ENCODE measurements at regions not wholly inside any gene's neighbourhood (a gene's known extent, or its start where the extent isn't known, plus 50 kb on each side); places are given as distances from the start of the nearest gene placed in this dataset.
"Not testable (repeated sequence)": the region's sequence is repeated elsewhere in the genome, so short reads cannot be mapped to it uniquely, and the experiment has no call there.

DNA sequence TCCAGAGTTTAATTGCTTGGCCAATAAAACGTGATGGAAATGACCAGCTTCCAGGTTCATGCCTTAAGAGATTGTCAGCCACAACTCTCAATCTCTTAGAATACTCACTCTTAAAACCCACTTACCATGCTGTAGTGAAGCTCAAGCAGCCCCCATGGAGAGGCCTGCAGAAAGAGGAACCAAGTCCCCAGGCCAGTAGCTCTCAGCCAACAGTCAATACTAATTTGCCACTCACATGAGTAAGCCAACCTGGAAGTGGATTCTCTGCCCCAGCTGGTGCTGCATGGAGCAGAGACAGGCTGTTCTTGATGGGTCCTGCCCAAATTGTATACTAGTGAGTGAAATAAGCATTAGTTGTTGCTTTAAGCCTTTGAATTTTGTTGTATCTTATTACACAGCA lies 155.9 kb downstream of the OXSM start:
- no peak for DNase-seq (ENCODE audit: low spot score)

DNA sequence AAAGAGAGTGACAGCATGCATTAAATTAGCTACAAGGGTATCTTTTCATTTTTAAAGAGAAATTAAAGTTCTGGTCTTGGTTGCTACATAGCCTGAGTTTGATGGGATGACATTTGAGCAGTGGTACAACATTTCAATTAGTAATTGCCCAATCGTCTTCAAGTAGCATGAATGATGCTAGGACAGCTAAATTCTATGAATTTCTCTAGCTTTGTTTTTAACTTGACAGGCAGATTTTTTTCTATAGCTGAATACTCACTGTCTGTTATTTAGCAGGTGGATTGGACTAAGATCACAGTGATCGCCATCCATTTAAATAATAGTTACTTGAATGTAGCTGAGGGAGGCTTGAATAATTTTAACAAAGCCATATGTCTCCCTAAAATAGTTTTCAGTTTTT lies 162.2 kb downstream of the OXSM start:
- no peak for DNase-seq (ENCODE audit: low spot score)

- no peak for DNase-seq (ENCODE audit: low spot score)
These were observed 167.1 kb downstream of the OXSM start for GRCh38 chr3:25957026-25957425.

- DNase-seq (ENCODE audit: low spot score) = no peak
These were observed 170.9 kb downstream of the OXSM start for GRCh38 chr3:25960776-25961175.

- no peak for DNase-seq (ENCODE audit: low spot score)
These were observed 172.4 kb downstream of the OXSM start for GRCh38 chr3:25962255-25962654.

GRCh38 chr3:25964141-25964540 lies 174.3 kb downstream of the OXSM start:
- DNase-seq (ENCODE audit: low spot score) = no peak

DNA sequence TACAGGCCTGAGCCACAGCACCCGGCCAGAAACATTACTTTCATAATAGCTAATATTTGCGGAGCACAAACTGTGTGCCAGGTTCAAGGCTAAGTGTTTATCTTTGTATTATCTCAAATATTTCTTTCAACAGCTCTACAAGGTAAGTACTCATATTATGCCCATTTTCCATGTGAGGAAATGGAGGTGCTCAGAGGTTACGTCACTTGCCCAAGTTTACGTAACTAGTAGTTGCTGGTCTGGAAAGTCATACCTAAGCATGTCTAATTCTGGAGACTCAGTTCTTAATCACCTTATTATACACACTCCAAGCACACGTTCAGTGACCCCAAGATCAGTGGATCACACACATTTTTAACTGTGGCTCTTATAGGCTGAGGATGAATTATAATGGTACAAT lies 177.5 kb downstream of the OXSM start:
- no peak for DNase-seq (ENCODE audit: low spot score)

DNA sequence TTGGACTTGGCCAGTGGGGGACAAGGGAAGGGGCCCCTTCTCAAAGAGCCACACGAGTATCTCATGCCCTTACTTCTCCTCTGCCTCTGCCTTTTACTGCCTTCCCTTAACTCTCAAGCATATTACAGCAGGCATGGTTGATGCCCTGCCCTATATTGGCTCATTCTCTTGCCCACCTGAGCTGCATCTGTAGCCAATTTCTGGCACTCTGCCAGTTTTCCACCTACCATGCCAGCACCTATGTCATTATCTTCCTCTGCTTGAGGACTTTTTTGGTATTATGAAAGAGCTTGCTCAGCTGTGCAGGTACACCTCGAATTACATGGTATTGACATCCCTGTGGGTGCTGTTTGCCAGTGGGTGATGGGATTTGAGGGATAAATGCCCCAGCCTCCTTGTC lies 181.8 kb downstream of the OXSM start:
- DNase-seq (ENCODE audit: low spot score) = no peak

DNA sequence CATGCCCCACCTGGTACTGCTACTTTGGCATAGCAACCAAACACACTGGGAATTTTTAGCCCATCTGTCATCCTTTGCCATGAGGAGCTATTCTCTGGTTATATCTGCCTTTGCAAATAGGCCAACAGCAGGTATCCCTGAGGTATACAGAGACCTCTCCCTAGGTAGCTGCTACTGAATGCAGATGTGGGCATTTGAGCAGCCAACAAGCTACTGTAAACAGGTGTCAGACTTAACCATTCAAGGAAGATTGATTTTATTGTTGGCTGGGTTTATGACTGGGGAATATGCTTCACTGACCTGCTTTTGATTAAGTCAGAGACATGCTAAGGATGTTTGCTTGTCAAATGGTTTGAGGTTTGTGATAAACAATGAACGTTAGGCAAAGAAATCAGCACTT lies 183.2 kb downstream of the OXSM start:
- DNase-seq (ENCODE audit: low spot score) = no peak

- DNase-seq (ENCODE audit: low spot score) = no peak
These were observed 192.9 kb downstream of the OXSM start for GRCh38 chr3:25982756-25983155.

DNA sequence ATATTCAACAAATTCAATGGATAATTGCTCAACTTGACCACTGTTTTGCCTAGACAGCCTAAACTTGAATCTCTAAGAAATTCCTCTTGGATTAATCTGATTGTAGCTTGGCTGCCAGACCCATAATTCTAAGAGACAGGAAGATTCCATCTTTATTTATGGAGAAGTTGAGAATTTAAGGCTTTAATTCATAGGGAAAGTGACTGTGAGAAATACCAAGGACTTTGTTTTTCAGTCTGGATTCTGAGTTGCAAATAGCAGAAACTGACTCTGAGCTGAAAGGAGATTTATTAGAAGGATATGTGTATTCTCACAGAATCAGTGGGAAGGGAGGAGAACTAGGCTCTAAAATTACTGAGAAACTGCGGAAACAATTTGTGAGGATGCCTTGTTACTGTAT lies 195.7 kb downstream of the OXSM start:
- no peak for DNase-seq (ENCODE audit: low spot score)

- no peak for DNase-seq (ENCODE audit: low spot score)
These were observed 202.7 kb downstream of the OXSM start for GRCh38 chr3:25992606-25993005.

DNA sequence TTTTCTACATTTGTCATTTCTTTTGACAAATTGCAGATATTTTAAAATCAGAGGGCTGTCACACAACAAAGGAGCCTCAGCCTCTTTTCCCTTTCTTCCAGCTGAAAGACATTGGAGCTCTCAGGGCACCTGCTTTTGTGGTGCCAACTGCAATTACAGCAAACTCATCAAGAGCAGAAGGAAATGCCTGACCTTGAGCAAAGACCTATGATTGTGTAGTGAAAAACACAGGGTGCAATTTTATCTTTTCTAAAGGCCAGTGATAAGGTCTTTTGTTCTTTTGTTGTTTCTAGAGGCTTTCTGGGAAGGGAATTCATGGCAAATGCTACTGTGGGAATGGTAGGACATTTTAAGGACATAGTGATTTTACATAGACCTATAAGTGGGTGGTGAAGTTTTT lies 214.3 kb downstream of the OXSM start:
- no peak for DNase-seq (ENCODE audit: low spot score)

DNA sequence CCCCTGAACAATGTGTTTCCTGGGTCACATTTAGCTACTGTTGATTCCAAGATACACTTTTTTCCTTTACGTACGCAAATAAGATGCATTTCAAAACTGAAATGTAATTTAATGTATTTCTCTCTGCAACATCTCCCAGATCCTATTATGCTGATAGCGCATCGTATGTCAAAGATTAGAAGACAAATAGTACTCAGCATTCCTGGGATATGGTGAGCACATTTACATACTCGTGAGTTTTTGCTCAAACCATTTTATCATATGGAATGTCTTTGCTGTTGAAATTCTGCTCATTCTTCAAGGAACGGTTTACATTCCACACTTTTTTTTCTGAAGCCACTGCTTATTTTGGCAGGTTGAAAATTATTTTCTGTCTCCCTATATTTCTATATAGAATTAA lies 221.4 kb downstream of the OXSM start:
- DNase-seq (ENCODE audit: low spot score) = no peak

- DNase-seq (ENCODE audit: low spot score) = no peak
These were observed 222.4 kb downstream of the OXSM start for GRCh38 chr3:26012241-26012745.

DNA sequence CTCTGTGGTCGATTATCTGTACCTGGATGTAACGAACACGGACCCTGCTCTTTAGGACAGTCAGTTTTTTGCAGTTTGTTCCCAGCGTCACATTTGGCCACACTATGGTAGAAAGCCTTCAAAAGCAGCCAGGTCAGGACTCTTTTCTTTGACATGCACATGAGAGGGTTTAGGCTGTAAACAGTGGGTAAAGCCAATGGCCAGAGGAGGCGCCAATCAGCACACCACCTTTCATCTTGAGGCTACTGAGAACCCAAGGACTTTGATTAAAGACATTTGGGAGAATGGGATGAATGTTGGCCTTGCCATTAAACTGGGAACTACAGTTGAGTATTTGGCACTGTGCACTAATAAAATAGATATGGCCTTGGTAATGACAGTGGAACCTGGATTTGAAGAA lies 225.9 kb downstream of the OXSM start:
- DNase-seq (ENCODE audit: low spot score) = no peak

- no peak for DNase-seq (ENCODE audit: low spot score)
These were observed 229.0 kb downstream of the OXSM start for GRCh38 chr3:26018889-26019288.

- DNase-seq (ENCODE audit: low spot score) = not testable (repeated sequence)
These were observed 234.3 kb downstream of the OXSM start for GRCh38 chr3:26024206-26024605.

DNA sequence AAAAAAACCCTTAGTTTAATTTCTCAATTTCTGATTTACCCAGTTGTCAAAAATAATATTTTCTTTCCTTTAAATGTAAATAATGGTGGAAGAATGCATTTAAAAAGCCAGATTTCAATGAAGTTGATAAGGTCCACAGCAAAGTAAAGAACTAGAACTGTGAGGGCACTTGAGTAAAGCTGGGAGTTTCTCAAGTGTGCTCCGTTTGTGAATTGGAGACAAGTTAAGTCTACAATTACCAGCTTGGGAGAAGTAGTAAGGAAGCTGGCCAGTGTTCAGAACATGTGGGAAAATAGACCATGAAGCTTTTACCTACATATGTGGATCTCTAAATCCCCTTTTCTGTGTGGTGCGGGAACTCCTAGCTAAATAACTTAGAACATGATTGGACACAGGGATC lies 239.4 kb downstream of the OXSM start:
- no peak for DNase-seq (ENCODE audit: low spot score)

- DNase-seq (ENCODE audit: low spot score) = not testable (repeated sequence)
These were observed 252.2 kb downstream of the OXSM start for GRCh38 chr3:26042126-26042525.

DNA sequence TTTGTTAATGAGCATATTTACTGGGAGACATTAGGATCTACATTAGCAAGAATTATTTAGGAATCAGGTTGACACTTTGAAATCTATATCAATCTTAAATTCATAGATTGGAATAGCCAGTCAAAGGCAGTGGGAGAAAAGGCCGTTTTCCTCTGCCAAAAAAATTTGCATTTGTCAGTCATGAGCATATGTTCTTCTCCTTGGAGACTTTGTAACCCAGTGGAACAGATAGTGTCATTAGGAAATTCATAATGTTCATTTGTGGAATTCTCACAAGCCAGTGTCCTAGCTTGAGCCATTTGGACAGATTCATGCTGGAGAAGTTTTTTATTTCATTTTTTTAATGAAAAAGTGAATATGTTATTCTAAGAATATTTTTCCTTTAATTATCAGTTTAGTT lies 260.1 kb downstream of the OXSM start:
- DNase-seq (ENCODE audit: low spot score) = no peak

GRCh38 chr3:26050776-26051175 lies 260.9 kb downstream of the OXSM start:
- DNase-seq (ENCODE audit: low spot score) = no peak

- no peak for DNase-seq (ENCODE audit: low spot score)
These were observed 269.0 kb downstream of the OXSM start for GRCh38 chr3:26058901-26059321.

- no peak for DNase-seq (ENCODE audit: low spot score)
These were observed 272.1 kb downstream of the OXSM start for GRCh38 chr3:26061947-26062346.

- no peak for DNase-seq (ENCODE audit: low spot score)
These were observed 274.4 kb downstream of the OXSM start for GRCh38 chr3:26064297-26064696.
